HG03342 (cell line): ENCODE measurements at regions not wholly inside any gene's neighbourhood (a gene's known extent, or its start where the extent isn't known, plus 50 kb on each side); places are given as distances from the start of the nearest gene placed in this dataset.

ENCODE experiments used
- ATAC-seq: cut with Tn5 transposase; IDR thresholded peaks from one replicate; pipeline ENCODE4 v1.9.1; 2021; ENCODE audit warnings: mild to moderate bottlenecking, moderate library complexity; ENCODE audit not compliant: unreplicated experiment

DNA sequence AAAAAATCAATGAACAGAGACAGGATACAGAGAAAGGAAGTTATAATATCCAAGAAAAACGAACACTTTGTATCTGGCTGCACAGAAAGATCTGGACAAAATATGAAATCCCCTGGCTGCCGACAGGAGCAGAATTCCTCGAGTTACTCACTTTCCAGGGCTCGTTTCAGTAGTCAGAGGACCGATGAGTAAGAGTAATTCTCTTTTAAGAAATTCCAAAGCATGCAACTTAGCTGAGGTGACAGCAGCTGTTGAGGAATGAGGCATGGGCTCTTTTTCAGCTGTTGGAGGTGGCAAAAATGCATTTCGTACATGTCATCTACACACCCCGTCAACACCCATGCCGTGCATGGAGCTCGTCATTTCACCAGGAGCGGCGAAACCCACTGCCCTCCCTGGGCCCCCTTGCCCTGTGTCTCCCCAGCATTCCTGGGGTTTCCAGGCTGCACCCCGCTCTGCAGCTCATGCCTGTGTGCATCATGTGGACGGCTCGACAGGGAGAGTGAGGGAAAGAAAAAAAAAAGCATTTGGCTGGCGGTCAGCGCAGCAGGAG lies 210.8 kb upstream of the SMIM21 start:
- ATAC-seq, result no peak

DNA sequence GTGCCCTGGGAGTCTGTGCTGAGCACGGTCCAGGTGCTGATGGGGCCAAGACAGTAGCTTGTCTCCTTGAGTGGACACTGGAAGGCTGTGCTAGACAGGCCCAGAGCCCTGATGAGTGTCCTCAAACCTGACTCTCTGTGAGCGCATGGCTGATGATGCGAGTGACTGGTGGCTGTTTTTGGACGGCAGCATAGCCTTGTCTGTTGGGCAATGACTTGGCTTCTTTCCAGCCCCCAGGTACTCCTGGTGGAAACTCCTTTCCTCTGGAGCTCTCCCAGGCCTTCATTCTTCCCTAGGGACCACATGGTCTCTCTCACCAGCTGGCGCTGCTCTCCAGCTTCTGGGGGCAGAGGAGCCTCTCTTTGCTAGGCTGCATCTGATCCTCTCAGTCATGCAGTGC lies 207.6 kb upstream of the SMIM21 start:
- ATAC-seq, result no peak

DNA sequence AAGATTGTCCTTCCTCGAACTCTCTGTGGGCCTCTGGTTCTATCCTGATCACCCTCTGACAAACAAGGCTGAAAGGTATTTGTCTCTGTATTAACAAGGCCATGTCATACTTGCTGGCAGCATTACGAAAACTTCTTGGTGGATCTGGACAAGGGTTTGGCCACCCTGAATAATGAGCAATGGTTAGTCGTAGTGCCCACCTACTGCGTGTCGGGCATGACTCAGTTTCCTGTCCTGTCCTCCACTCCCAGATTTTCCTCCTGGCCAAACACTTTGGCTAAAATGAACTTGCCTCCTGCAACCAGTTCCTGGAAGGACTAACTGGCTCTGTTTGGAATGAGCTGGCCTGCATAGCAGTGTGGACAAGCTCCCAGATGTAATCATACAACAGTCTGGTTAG lies 198.5 kb upstream of the SMIM21 start:
- ATAC-seq, result no peak

DNA sequence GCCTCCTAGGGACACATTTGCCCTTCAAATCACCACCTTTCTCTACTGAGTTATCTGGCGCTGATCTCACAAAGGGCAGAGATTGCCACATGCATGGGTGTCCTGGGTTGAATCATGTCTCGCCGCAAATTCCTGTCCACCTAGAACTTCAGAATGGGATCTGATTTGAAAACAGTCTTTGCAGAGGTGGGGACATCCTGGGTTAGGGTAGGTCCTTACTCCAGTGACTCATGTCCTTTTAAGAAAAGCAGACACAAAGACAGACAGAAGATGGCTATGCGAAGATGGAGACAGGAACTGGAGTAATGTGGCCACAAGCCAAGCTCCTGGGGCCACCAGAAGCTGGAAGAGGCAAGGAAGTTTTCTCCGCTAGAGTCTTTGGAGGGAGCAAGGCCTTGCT lies 197.4 kb upstream of the SMIM21 start:
- ATAC-seq, result no peak

DNA sequence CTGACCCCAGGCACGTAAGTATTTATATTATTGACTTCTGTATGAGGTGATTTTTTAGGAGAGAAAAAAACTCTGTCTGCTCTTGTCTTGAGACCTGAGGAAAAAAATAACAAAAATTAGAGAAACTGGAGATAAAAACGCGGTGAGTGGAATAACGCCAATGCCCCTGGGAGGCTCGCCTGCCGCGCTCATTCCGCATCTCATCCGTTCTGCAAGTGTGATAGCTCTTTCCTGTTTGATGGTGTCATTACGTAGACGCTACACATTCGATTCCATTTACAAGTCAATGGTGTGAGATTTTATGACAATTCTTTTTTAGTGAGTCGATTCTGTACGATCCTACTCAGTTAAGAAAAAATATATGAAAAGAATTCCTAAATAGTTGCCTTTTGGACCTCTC lies 194.3 kb upstream of the SMIM21 start:
- no peak for ATAC-seq

DNA sequence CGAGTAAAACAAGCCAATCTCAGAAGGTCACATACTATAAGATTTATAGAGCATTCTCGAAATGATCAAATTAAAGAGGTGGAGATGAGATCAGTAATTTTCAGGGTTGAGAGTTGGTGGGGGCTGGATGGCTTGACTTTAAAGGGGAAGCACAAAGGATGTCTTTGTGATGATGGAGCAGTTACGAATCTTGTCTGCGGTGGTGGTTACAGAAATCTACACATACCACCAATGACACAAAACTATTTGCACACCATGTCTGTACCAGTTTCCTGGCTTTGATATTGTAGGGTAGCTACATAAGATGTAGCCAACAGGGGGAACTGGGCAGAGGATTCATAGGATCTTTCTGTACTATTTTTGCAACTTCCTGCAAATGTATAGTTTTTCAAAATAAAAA lies 190.6 kb upstream of the SMIM21 start:
- ATAC-seq, result no peak

DNA sequence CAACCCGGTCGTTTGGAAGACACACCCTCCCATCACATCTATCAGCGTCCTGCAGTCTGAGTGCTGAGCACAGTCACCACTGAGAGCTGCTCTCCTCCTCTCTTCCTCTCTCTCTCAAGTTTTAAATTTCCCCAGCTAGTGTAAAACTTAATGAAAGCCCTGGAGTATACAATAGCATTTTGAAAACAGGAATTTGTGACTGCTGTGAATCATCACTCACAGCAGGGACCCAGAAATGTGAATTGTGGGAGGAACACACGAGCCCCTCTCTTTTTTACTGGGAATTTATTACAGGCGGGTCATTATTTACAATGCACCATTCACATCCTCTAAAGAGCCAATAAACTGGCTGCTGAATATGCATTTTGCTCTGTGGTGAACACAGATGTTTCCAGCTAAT lies 185.0 kb upstream of the SMIM21 start:
- ATAC-seq, result no peak

DNA sequence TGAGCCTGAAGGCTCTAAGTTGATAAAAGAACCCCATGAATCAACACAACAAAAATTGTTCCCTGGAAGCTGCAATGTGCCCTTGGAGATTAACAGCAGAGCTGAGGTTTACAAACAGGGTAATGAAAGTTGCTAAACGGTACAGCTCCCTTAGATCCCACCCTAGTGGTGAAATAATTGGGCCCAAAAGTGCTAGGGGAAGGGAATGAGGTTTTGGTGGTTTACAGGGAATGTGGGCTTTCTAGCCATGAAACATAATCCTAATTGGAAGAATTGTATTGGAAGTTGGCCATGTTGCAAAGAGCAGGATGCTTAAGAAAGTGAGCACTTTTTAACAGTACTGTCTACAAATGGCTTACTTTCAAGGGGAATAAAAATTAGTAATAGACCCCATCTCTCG lies 180.2 kb upstream of the SMIM21 start:
- no peak for ATAC-seq

DNA sequence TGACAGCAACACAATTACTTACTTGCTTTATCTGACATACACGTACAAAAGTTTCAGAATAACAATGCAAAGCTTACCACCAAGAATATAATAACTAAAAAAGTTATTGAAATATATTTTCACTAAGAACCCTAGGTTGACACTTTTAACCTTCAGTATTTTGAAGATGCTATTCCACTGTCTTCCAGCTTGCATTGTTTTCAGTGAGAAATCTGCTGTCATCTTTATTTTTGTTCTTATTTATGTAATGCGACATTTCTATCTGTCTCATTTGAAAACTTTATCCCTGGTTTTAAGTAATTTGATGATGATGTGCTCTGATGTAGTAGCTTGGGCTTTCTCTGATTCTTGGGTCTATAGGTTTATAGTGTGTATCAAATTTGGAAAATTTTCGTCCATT lies 165.0 kb upstream of the SMIM21 start:
- ATAC-seq, result no peak

DNA sequence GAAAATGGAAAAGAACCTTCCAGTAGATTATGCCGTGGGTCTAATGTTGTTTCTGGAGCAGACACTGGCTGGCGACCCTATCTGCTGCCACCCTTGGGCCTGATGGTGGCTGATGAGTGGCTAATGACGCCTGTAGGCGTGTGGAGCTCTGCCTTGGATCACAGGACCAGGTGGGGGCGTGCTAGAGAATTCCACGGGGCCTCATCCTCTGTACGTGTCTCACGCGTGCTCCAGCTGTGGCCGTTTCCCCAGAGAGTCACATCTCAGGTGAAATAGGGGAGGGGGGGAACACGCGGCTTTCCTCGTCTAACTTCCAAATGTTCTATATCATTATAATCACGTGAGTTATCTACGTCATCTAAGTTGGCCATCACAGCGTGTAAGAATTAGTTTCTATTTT lies 160.9 kb upstream of the SMIM21 start:
- no peak for ATAC-seq

DNA sequence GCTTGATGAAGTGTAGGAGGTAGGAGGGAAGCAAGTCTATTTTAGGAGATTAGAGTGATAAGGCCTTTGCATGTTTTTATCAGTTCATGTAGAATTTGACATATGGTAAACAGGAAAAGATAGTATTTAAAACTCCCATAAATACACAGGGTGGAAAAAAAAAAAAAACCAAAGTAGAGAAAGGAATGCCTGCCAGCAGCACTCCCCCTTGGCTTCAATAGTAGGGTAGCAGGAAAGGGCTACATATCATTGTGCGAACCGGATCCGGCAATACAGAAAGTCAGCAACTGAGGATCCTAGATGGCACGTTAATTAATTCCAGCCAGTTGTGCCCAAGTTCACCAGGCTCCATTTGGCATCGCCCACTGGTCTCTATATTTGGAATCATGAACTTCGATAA lies 159.6 kb upstream of the SMIM21 start:
- ATAC-seq, result no peak

DNA sequence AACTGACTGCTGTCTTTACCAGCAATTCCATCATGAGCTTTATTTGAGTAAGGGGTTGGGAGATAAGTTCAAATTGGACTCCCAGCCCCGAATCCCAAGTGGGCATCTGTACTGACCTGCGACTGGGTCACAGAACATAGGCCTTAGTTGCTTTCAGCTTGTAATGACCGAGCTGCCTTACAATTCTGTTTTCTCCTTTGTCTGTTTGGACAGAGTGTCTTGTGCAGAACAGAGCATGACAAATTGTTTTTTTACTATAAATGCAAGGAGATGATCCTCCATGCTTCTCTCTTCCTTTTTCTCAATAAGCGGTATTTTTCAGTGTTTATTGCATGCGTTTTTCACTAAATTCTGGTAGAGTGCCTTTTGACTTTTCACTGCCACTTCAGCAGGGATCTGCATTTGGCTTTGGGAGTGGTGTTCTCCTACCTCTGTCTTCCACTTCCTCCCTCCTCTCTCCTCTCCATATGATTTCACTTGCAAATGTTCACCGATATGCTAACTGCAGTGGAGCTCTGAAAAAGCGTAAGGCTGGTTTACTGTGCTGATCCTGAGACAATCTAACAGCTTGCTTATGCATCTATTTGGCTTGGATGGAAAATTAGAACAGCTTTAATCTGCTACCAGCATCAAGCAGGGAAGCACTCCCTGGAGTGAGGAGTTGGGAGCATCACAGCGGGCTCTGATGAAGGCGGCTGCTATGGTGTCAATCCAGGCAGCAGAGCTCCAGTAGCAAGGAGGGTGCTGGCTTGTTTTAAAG lies 158.8 kb upstream of the SMIM21 start:
- no peak for ATAC-seq

DNA sequence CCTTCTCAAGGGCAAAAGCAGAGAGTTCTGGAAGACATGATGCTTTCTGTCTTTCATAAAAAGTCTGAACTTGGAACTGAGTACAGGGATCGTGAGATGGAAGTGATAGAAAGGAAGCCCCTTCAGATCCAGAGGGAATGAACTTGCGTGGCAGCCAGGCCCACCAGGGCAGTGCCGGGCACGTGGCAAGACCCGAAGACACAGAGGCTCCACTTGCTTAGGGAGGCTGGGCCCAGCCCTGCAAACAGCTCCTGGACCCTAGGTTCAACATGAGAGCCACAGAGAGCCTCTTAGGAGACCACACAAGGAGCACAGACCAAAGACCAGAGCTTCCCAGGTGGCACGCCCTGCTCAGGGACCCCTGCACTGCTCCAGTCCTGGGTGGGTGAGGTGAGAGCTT lies 155.4 kb upstream of the SMIM21 start:
- ATAC-seq, result no peak

DNA sequence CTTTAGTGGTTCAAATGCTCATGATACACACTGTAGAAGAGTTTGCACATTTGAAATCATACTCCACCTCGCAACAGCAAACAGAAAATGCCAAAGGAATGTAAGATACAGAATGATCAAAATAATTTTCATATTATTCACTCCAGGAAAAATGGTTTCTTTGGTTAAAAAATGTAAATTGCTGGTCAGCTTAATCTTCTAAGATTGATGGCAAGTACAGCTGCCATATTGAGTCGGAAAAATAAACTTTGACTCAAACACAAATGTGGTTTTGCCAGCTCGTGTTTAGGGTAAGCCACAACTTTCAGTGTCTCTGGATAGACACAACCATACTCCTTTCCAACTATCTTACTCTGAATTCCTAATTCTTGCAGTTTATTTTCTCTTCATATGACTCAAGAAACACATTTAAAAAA lies 154.9 kb upstream of the SMIM21 start:
- no peak for ATAC-seq

DNA sequence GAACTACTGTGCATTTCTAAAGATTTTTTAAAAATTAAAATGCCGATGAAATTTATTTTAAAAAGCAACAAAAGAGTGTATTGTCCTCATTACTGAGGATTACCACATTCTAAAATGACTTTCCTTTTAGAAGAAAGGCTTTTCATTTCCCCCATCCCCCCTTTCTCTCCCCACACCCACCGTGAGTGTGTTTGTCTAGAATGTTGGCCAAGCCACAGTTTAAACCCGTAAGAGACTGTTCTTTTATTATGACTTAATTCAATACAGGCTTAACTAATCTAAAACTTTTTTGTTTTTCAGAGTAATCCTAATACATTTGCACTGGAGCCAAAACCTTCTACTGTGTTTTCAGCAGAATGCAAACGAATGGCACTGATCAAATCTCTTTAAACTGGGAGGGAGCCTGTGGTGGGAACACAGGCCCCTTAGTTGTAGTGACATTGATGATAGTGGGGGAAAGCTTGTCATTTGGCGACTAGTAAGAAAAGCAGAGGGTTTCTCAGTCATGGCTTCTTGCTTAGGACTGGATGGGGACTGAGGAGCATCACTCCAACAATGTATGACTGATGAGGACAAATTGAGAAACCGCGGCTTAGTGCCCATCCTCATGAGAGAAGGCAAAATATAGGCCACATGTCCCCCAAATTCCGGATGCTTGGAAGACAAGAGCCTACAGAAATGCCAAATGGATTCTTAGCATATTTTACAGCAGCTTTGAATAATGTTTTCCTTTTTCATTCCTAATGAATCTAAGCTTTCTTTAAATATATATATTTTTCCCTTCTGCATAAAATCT lies 154.0 kb upstream of the SMIM21 start:
- no peak for ATAC-seq

DNA sequence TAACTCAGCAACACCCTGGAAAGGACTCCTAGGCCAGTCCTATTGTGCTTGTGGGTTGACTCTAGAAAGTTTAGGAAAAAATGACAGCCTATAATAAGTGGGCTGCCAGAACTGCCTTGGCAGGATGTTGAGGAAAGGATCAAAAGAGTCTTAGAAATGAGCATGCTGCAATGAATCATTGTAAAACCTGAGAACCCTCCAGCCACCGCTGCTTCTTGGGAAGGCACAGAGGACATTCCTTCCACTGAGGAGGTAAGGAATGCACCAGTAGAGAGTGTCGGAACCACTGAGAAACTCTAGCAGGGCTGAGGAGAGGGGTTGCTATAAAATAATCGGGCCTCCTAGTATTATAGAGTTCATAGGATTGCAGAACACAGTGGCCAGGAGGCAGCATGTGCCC lies 146.7 kb upstream of the SMIM21 start:
- ATAC-seq, result no peak

DNA sequence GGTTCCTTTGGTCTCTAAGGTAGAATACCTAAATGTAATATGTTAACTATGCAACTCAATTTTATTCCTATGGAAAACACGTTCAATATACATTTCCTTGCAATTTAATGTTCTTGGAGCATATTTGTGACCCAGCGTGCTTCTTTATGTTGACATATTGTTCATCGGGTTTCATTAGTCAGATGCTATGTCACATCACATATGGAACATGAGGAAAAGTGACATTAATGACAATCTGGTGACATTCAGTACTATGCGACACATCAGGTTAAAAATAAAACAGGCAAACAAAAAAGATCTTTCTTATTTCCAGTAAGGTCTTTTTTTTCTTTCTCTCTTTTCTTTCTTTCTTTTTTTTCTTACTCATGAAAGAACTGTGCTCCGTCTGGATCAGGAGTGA lies 135.6 kb upstream of the SMIM21 start:
- ATAC-seq, result no peak

DNA sequence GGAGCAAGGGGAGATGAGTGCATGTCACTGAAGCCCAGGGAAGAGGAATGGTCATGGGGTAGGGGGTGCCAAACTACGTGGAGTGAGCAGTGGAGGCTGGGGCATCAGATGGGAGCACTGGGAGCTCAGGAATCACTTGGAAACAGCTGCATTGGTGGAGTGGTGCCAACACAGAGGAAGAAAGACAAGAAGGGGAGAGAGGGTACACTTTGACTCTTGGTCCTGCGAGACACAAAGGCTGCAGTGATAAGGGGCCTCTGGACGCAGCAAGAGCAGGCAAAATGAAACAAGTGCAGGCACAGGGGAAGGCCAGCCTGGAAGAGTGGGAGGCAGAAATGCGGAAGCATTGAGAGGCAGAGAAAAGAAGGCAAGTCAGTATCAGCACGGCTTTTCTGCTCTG lies 134.7 kb upstream of the SMIM21 start:
- no peak for ATAC-seq

DNA sequence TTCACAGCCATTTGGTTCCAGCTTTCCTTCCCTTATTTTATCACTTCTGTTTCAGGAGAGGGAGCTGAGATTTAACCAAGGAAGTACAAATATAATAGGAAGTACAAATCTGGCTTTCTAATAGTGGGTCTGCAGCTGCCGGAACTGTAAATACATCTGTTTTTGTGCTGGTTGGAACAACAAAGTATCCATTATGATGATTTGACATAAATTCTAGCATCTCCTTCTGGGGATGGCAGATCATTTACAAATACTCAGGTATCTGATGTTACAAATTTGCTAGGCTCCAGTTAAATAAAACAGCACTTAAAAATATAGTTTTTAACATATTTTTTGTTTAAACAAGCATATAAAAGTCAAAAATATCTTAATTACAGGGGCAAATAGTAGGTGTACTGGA lies 131.3 kb upstream of the SMIM21 start:
- no peak for ATAC-seq

DNA sequence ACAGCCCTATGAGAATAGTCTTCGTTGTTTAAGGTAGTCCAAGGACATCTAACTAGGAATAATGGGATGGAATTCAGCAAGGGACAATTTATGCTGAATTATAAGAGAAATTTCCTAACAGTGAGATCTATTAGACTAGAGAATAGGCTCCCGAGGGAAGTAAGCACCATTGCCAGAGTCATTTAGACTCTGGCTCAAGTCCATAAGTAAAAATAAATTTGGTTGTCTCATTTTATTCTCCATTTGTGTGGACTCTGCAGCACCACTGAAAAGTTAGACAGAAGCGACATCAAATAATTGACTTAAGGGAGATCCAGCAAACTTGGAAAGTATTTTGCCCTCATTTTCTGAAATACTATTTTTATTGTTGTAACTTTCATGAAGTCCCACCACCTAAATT lies 129.3 kb upstream of the SMIM21 start:
- ATAC-seq, result no peak

DNA sequence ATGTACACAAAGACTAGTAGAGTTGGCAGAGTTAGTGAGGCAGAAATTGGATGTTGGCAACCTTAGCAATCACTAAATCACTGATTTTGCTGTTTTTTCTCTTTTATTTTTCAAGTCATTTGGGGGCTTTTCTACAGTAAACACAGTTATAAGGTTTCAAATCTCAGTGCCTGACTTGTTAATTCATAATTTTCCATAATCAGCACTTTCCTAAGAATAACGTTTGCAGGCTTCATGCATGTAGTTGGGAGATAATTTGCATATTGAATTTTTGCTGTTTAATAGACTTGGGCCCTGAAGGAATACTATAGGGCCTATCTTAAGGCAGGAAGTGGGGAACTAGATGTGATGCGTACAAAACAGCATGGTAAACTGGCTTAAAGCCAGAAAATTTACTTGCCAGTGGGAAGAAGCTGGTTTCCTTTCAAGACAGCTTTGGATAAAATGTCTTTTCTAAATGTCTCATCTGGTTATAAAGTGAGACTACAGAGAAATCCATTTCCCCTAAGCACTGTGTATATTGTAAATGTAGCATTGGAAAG lies 127.2 kb upstream of the SMIM21 start:
- ATAC-seq, result no peak

DNA sequence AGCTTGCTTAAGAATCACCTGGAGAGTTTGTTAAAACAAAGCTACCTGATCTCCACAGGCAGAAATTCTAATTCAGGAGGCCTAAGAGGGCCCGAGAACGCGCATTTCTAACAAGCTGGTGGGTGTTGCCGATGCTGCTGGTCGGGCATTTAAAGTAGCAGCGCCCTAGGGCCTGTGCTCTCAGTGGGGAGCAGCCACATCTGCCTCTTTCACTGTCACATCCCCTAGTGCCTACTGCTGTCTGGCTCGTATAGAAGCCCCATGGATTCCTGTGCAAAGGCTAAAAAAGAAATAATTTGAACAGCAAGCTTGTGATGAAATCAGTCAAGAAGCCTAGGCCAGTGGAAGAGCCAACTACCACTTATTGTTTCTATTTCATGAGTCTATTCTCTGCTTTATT lies 126.7 kb upstream of the SMIM21 start:
- ATAC-seq, result no peak
